HG02852 (cell line): ENCODE measurements at regions not wholly inside any gene's neighbourhood (a gene's known extent, or its start where the extent isn't known, plus 50 kb on each side); places are given as distances from the start of the nearest gene placed in this dataset.
A peak's percentile ranks its signal among the peaks of the same experiment; 100 is the strongest.

Source experiments
- ATAC-seq: cut with Tn5 transposase; IDR thresholded peaks from one replicate; pipeline ENCODE4 v1.9.1; 2021; ENCODE audit warnings: mild to moderate bottlenecking, moderate library complexity; ENCODE audit not compliant: unreplicated experiment

DNA sequence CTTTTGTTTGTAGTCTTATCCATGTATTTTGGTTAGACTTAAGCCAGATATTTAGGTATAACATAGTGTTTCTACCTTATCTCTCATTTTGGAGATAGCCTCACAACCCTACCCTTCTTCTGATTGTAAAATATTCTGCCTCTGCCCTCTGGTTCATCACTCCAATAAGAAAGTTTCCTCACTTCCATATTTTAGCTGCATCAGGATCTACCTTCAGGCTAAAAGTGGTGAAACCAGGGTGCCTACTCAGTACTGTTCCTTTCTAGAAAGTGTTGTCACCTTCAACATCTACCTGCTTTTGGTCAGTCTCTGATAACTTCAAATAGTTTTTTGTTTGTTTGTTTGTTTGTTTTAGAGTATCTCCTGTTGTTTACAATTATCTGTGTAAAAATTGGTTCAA, 294.6 kb downstream of the ANXA1 start:
- no peak for ATAC-seq

DNA sequence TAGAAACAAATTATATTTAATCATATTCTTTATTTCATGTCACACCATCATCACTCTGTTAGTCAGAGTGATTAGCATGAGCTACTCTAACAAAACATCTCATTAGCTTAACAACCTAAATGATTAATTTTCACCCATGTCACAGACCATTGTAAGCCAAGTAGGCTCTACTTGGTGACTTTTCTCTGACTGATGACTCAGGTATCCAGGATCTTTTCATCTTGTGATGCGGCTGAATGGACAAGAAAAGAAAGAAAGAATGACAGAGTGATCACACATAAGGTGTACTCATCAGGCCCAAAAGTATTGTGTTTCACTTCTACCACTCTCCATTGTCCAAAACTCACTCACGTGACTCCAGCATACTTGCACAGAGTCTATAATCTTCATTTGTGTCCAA, 299.3 kb downstream of the ANXA1 start:
- no peak for ATAC-seq

DNA sequence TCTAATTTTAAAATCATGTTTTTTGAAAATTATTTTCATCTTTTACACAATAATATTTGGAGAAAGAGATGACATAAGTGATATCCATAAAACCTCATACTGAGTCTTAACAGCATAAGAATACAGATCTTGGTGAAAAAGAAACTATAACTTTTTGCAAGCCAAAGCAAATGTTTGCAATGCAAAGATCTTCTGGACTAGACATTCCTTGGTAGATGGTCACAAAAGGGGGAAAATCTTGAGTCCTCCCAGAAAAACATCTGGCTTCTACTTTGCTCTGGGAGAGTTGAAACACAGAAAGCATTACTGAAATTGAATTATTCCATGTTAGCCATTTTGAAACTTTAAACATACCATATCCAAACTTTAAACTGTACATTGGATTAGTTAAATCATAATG, 308.2 kb downstream of the ANXA1 start:
- ATAC-seq, result no peak

DNA sequence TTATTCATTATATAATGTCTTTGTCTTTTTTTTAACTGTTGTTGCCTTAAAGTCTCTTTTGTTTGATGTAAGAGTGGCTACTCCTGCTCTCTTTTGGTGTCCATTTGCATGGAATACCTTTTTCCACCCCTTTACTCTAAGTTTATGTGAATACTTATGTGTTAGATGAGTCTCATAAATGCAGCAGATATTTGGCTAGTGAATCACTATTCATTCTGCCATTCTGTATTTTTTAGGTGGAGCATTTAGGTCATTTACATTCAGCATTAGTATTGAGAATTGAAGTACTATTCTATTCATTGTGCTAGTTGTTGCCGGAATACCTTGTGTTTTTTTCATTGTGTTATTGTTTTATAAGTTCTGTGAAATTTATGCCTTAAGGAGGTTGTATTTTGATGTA, 317.1 kb downstream of the ANXA1 start:
- ATAC-seq, result no peak

DNA sequence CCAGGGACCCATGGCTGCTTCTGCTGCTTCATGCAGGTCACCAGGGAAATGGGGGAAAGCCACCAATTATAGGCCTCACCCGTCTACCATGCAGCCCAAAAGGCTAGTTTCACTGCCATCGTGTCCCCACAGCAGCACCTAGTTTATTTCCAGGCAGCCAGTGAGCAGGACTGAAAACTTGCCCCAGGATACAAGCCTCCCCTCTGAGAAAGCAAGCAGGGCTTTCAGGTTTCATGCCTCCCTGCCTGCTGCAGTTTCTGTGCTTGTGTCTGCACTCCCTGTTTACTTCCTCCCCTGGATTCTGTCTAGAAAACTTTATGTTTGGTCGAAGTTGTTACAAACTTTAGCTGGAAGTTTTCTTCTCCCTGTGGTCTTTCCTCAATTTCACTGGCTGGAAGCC, 319.1 kb downstream of the ANXA1 start:
- no peak for ATAC-seq

DNA sequence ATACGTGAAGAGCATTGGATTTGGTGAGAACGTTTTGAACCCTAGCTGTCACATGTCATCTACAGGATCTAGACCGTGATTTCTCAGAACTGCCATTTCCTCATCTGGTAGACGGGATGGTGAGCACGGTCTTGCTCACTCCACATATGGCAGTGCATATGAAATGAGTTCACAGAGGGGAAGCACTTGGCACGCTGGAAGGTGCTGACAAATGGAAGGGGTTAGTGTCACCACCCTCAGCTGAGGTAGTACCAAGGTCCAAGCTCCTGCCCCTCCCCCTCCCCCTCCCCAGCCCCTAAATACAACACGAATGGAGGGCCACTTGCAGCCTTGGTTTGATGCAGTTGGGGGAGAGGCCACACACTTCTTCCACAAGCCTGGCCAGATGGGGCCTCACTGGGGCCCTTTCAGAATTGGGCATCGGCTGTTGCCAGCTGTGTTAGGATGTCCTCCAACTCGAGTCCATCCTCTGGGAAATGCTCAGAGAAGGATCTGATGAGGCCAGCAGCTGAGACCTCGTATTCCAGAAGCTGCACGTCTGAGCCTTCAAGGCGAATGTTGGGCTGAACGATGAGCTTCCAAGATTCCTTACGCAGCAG, 322.4 kb downstream of the ANXA1 start:
- ATAC-seq, result no peak

DNA sequence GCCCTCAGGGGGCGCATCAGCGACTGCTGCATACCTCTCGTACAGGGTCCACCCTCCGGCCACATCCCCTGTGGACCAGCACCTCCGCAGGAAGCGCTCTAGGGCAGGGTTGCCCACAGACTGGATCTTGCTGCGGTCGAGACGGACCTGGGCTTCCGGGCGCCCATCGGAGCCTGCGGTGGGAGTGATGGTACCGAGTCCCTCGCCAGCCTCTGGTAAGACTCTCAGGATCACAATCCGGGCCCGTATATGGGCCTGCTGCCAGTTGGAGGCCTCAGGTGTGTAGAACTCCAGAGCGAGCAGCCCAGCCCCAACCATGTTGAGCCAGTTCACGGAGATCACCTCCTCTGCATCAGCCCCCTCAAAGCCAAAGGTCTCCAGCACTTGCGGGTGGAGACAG, 323.0 kb downstream of the ANXA1 start:
- no peak for ATAC-seq

DNA sequence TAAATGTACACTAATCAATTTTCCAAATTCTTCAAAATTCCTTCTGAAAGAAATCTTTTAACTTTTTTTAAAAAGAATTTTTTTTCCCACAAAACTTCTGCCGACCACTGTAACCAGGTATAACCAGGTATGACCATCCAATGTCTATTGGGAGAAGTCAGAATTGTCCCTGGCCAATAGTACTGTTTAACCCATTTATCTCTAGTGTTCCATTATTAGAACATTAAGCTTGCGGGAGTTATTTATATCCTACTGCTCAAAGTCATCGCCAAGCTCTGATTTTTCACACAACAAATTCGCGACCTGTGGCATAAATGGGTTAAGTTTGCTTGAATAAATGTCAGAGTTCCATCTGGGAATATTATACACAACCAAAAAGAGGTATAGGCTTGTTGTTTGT, 343.2 kb downstream of the ANXA1 start:
- no peak for ATAC-seq

DNA sequence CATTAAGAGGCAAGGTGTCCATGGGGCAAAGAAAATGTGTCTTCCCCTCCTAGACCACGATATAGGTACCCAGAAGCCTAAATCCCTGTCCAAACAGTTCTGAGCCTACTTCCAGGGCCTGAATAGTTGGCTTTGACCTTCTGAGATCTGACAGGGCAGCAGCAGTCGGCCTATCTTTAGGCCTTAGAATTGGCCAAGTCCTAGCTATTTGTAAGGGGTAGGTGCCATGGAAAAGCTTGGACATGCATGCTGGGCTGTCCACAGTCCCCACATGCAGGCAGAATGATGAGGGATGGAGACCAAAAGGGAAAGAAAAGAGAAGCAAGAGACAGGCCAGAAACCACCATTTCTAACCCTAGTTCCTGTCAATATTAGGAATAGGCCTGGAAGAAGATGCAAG, 346.1 kb downstream of the ANXA1 start:
- no peak for ATAC-seq

DNA sequence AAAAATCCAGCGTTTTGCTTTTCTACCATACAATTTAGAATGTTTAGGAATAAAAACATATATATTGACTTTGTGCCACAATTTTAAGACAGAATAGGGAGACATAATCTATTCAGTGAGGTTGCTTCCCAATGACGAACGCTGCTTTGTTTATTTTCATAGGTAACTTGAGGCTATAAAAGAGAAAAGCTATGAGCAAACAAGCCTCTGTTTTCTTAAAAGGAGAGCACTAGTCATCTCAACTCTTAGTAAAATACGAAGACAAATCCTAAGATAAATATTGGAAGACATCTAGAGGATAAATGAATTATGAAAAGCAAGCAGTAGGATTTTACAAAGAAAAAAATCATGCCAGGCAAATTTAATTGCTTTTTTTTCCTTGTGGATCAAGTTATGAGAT, 363.6 kb downstream of the ANXA1 start:
- ATAC-seq, result no peak

DNA sequence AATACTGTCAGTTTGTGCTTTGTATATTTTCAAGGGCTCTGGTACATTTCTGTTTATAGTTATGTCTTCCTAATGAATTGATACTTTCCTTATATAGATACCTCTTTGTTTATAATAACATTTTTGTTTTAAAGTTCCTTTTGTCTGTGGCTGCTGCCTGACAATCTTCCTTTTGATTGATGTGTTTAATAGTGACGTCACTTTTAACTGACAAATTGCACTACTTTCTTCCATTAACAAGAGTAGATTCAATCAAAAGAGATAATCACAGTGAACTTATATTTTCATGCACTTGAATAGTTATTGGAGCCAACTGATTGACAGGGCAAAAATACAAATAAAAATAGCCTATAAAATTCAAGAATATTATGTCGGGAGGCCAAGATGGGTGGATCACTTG, 371.7 kb downstream of the ANXA1 start:
- ATAC-seq, result no peak

DNA sequence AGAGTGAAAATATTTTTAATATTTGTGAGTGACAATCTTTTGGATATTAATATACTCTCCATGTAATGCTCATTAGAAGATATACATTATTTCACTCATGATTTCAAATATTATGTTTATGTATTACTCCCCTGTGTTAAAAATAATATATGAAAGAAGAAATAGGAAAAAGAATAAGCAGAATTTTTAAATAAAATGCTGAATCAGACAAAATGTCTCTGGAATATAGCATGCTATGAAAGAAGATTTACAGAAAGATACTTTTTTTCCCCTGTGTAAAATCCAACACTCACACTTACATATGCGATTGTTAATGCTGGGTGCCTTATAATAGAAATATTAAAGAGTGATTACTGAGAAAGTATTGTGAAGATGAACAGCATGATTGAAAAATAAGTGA, 373.7 kb downstream of the ANXA1 start:
- no peak for ATAC-seq

DNA sequence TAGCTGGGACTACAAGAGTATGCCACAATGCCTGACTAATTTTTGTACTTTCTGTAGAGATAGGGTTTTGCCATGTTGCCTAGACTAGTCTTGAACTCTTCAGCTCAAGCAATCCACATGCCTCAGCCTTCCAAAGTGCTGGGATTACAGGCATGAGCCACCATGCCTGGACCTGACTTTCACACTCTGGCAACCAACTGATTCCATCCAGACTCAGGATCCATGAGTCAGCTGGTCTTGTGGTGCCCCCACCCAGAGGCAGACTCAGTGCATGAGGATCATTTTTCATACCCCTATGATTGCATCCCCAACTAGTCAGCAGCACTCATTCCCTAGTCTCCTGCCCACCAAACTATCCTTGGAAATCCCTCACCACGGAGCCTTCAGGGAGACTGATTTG, 375.9 kb downstream of the ANXA1 start:
- no peak for ATAC-seq

DNA sequence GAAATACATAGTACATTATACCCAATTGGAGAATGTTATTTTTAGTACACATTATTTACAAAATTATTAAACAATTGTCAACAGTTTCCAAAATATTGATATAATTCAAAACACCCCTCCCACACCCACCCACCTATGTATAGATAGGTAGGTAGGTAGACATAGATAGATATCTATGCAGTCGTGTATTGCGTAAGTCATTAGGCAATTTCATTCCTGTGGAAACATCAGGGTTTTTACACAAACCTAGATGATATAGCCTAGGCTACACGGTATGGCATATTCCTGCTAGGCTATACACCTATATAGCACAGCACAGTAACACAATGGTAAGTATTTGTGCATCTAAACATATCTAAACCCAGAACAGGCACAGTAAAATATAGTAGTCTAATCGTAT, 377.3 kb downstream of the ANXA1 start:
- no peak for ATAC-seq

DNA sequence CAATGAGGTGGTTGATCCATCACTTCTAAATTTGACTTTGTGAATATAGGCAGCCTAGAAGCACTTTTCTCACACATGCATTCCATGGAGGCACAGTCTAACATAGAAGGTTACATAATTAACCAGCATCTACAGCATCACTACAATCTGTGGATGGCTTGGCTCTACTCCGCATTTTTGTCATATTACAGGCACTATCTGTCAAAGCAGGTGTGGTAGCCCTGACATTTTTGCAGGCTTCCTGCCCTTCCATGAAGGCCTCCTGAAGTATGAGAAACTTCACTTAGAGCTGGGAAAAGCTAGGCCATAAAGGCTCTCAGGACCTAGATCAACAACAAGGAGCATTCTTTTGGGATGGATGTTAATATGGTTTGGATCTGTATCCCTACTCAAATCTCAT, 378.0 kb downstream of the ANXA1 start:
- ATAC-seq, result no peak

DNA sequence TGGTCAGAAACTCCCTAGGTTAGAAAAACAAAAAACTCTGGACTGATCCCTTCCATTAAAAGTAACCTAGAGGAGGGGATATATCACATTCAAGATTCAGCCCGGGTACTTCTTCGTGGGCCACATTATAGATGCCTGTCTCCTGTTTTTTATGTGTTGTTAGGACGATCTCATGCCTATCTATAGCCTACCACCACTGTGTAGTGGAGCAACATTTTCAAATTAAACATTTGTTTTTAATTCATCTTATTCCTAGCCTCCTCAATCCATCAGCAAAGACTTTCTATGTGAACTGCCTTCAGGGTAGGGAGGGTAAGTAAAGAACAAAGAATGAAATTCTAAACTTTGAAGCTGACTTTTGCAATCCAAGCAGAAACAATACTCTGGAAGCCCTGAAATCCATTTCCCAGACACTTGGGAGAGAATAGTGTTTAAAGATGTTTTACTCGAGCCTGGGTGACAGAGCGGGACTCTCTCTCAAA, 379.4 kb downstream of the ANXA1 start:
- no peak for ATAC-seq

DNA sequence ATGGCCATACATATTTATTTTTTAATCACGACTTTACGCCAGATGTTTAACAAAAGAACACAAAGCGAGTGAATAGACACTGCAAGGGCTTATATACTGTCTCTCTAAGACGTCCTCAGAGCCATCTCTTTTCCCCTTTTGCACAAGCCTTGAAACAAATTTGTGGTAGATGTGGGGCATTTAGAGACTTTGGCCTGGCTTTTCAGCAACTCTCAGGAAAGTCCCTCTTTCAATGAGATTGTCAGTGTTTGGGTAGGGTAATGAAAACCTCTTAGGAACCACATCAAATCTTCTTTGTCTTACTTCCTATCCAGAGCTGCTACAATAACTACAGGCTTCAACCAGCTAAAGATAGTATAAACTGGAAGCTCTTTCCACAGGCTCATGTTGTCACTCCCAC, 380.0 kb downstream of the ANXA1 start:
- ATAC-seq, result peak; percentile 86

DNA sequence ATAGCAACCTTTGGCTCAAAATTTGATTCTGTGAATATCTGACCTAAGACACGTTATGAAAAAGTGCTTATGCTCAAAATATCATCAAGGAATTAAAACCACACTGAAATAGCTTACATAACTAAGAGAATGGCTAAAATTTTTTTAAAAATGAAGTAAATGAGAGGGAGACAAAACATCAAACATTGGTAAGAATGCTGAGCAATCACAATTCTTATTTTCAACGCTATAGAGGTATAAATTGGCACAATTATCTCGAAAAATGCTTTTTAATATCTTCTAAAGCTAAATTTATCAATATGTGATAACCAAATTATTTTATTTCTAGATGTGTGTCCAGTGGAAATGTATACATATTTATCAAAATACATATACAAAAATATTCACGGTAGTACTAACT, 381.3 kb downstream of the ANXA1 start:
- no peak for ATAC-seq

DNA sequence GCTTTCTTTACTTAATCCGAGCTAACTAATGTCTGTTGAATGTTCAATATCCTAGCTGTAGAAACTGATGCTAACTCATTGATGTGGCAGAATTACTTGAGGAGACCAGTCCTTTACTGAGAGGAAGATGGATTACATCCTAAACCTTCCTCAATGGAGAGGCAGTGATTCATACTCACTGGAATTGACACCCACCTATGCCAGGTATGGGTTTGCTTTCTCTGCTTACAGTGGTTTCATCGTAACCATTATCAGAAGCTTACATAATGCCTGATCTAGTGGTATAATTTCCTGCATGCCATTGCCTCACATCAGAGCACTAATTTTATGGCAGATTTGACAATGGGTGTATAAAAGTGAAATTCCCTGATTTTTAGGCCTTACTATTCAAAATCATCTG, 384.7 kb downstream of the ANXA1 start:
- no peak for ATAC-seq

DNA sequence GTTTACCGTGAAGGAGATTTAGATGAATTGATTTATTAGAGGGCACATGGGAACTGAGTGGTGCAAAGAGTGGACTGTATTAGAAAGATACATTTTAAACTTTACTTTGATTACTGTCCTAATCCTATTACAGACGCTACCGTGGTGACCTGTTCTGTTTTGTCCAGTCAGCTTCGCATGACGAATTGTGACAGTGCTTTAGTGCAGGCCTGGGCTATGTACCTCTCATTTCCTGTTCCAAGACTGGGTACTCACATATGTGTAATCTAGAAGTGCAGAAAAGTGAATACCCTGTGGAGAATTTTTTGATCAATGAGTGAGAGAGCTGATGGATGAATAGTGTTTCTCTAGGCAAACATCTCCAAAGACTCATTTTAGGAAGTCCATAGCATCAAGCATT, 385.9 kb downstream of the ANXA1 start:
- ATAC-seq, result no peak

DNA sequence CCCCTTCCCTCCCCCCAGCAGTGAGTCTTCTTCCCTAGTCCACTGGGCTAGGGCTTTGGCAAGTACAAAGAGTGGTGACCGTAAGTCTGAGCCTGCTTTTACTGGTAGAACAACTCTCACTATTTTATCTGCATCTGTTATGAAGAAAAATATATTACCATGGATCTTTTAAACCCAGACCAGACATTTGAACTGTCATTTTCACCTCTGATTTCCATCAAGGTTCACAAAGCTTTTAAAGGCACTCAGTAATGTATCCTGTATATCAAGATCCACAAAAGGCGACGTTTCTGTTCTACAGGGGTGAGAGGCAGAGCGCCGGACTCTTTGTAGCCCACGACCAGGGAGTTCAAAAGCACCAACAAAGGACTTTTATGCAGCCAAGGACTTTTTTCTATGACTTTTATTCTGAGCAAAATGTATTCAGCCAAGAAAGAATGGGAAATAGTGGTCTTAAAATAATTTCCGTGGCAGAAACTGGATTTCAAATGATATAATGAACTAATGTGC, 388.3 kb downstream of the ANXA1 start:
- ATAC-seq, result no peak

DNA sequence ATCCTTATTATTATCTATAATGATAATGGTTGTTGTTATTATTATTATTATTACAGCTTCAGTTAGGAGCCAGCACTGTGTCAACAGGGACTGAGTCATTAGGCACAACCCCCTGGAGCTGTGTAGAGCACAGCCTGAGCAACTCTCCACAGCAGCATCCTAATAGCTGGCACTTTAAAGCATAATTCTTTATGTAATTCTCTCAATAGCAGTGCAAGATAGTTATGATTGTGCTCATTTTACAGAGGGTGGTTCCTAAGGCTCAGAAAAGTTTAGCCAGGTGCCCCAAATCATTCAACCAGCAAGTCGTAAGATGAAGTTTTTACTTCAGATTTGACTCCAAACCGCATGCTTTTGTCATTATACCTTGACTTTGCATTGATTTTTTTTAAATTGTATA, 390.3 kb downstream of the ANXA1 start:
- ATAC-seq, result no peak

DNA sequence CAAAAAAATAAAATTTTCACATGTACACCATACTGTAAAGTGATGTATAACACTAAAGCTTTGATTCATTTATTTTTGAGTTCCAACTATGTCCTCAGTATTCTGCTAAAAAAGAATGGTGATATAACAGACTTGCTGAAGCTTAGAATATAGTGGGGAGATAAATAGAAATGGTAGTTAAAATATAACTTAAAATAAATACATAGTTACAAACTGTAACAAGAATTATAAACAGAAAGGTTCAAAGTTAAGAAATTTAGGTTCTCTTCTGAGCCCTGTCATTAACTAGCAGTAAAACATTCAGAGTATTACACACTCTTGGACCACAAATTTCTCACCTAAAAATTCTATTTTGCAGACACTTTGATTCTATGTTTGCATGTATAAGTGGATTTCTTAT, 392.1 kb downstream of the ANXA1 start:
- no peak for ATAC-seq
